SH-SY5Y (cell line): ENCODE measurements at regions not wholly inside any gene's neighbourhood (a gene's known extent, or its start where the extent isn't known, plus 50 kb on each side); places are given as distances from the start of the nearest gene placed in this dataset.

Experiments used
- GATA2 ChIP-seq: IDR thresholded peaks from 2 replicates; pipeline ENCODE4 v1.6.1; 2011; ENCODE audit warnings: mild to moderate bottlenecking, low read depth, low read length
- GATA3 ChIP-seq: IDR thresholded peaks from 2 replicates; pipeline ENCODE4 v1.6.1; 2011; ENCODE audit warnings: low read depth, mild to moderate bottlenecking, low read length, moderate library complexity

DNA sequence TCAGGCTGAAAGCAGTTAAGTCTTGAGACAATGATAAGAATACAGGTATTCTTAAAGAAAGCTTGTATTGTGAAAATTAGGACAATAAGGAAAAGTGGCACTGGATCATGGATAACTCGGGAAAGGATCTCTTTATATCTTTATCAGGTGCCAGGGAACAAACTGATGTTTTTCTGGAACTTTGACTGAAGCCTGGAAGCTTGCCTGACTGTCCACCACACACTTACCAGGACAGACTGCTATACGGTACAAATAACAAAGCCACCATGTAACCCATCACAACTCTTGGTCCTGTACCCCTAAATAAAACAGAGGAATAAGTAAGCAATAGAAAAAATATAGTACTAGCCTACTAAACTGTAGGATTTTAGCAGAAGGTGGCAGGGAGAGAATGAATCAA, 623.0 kb downstream of the OTOL1 start:
- TF ChIP-seq GATA2 (no peak), GATA3 (no peak)
